Activated CD8-positive, alpha-beta T cell treated with anti-CD3 and anti-CD28 coated beads for 36 hours (primary cell): ENCODE measurements at regions not wholly inside any gene's neighbourhood (a gene's known extent, or its start where the extent isn't known, plus 50 kb on each side); places are given as distances from the start of the nearest gene placed in this dataset.
"Not testable (repeated sequence)": the region's sequence is repeated elsewhere in the genome, so short reads cannot be mapped to it uniquely, and the experiment has no call there.

Experiments
- ATAC-seq: fragments of 200-7000 bp; cut with Tn5 transposase; one replicate; pipeline ENCODE4 v1.10.0; 2021; ENCODE audit warnings: mild to moderate bottlenecking, moderate library complexity
- CTCF ChIA-PET: fragments of 350-600 bp; sonication (Branson Sonifier 250); formaldehyde crosslinking; loops from one replicate; lab custom pipeline; 2021; ENCODE audit warnings: antibody characterized with exemption; lab: Charles Lee
- POLR2A ChIA-PET: fragments of 350-600 bp; sonication (Branson Sonifier 250); formaldehyde crosslinking; loops from one replicate; lab custom pipeline; 2021; ENCODE audit warnings: antibody characterized with exemption; lab: Charles Lee
- DNase-seq: peaks from one replicate; pipeline ENCODE4 v3.0.0-alpha.2; 2020
- H3K27ac Mint-ChIP-seq: one replicate; pipeline ENCODE4 v1.8.0; 2021; ENCODE audit warnings: mild to moderate bottlenecking, mixed read lengths
- H3K27me3 Mint-ChIP-seq: one replicate; pipeline ENCODE4 v1.8.0; 2021; ENCODE audit warnings: mixed read lengths
- H3K36me3 Mint-ChIP-seq: one replicate; pipeline ENCODE4 v1.8.0; 2021; ENCODE audit warnings: low read depth, mixed read lengths
- H3K4me1 Mint-ChIP-seq: one replicate; pipeline ENCODE4 v1.8.0; 2021; ENCODE audit warnings: low read depth, mixed read lengths
- H3K4me3 Mint-ChIP-seq: one replicate; pipeline ENCODE4 v1.8.0; 2021; ENCODE audit warnings: mild to moderate bottlenecking, moderate library complexity, mixed read lengths
- H3K9me3 Mint-ChIP-seq: one replicate; pipeline ENCODE4 v1.8.0; 2021; ENCODE audit warnings: mixed read lengths
- intact Hi-C: fragments of 100-400 bp; cut with micrococcal nuclease; formaldehyde crosslinking; loops from one replicate; pipeline ENCODE4 v1.10.0; 2022
- TF ChIP-seq, protein P1 (sequence below): fragments of 200-600 bp; IDR thresholded peaks from one replicate; pipeline ENCODE4 v1.8.0; 2022; ENCODE audit warnings: antibody characterized with exemption, mild to moderate bottlenecking

DNA sequence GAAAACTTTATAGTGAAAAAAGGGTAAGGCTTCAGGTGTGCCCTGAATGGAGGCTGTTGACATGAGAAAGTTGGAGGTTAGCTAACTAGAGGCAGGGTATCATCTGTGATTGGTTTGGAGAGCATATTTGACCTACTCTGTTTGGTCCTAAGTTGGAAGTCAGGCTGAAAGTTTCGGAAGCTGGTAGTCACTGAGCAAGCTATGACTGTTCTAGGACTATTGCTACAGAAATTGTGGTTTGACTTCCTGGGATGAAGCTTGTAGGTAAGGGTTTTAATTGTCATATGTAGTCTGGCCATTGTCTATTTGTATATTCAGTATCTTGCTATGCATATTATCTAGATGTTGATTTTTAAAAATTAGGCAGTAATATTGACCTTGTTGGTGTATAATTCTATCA, 565.0 kb downstream of the TMEM135 start:
- CTCF ChIA-PET, result no interaction called here
- intact Hi-C loops, result no loop called here
- H3K27ac Mint-ChIP-seq, result no peak overlapping the region
- H3K9me3 Mint-ChIP-seq, result peaks cover 2% of the 10 kb centered on the region
- TF ChIP-seq, protein P1, sequence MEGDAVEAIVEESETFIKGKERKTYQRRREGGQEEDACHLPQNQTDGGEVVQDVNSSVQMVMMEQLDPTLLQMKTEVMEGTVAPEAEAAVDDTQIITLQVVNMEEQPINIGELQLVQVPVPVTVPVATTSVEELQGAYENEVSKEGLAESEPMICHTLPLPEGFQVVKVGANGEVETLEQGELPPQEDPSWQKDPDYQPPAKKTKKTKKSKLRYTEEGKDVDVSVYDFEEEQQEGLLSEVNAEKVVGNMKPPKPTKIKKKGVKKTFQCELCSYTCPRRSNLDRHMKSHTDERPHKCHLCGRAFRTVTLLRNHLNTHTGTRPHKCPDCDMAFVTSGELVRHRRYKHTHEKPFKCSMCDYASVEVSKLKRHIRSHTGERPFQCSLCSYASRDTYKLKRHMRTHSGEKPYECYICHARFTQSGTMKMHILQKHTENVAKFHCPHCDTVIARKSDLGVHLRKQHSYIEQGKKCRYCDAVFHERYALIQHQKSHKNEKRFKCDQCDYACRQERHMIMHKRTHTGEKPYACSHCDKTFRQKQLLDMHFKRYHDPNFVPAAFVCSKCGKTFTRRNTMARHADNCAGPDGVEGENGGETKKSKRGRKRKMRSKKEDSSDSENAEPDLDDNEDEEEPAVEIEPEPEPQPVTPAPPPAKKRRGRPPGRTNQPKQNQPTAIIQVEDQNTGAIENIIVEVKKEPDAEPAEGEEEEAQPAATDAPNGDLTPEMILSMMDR, result no peak
- ATAC-seq (no peak), DNase-seq (no peak)
- no peaks in the 10 kb centered on the region for H3K4me1 Mint-ChIP-seq
- H3K4me3 Mint-ChIP-seq, result no peak overlapping the region
- H3K36me3 Mint-ChIP-seq, result no peaks in the 10 kb centered on the region
- H3K27me3 Mint-ChIP-seq, result no peaks in the 10 kb centered on the region
- POLR2A ChIA-PET, result no interaction called here

DNA sequence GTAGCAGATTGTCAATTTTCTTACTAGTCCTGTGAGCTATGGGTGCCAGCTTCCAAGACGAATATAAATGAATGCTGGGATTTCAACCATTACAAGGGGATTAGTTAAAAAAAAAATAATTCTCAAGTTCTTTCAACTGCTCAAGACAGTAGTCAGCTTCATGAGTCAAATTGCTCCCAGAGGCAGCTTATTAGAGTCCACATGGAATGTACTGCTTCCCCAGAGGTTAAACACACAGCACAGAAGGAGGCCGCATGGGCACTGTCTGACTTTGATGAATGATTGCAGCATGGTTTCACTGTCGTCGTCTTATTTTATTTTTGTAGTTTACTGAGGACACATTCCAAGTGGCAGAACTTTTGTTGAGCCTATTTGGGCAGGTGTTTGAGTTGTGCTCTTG, 563.2 kb downstream of the TMEM135 start:
- DNase-seq (no peak), ATAC-seq (no peak)
- Mint-ChIP-seq H3K27ac (no peak overlapping the region), H3K27me3 (no peaks in the 10 kb centered on the region), H3K4me3 (no peak overlapping the region), H3K9me3 (no peaks in the 10 kb centered on the region), H3K4me1 (no peaks in the 10 kb centered on the region), H3K36me3 (no peaks in the 10 kb centered on the region)
- ChIA-PET CTCF (no interaction called here), POLR2A (no interaction called here)
- intact Hi-C loops, result no loop called here
- TF ChIP-seq, protein P1, result no peak

DNA sequence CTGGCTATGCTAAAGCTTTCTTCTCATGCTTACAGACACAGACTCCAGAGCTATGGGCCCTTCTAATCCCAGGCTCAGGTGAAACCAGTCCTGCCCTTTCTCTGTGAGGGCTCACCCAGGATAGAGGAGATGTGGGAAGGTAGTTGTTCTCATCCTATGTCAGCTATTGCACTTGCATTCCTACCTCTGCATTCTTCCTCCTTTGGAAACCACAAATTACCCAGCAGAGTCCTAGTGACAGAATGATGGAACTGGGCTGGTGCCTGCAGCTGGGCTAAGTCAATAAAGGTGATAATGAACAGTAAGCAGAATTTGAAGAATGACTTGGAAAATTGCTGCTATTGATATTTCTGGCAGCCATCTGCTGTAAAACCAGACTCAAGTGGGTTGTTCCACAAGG, 560.0 kb downstream of the TMEM135 start:
- no peaks in the 10 kb centered on the region for H3K4me1 Mint-ChIP-seq
- H3K4me3 Mint-ChIP-seq, result no peak overlapping the region
- DNase-seq (no peak), ATAC-seq (no peak)
- POLR2A ChIA-PET, result no interaction called here
- intact Hi-C loops, result no loop called here
- no peaks in the 10 kb centered on the region for H3K27me3 Mint-ChIP-seq
- H3K27ac Mint-ChIP-seq, result no peak overlapping the region
- no peaks in the 10 kb centered on the region for H3K36me3 Mint-ChIP-seq
- CTCF ChIA-PET, result no interaction called here
- TF ChIP-seq, protein P1, result no peak
- H3K9me3 Mint-ChIP-seq, result peaks cover 3% of the 10 kb centered on the region

DNA sequence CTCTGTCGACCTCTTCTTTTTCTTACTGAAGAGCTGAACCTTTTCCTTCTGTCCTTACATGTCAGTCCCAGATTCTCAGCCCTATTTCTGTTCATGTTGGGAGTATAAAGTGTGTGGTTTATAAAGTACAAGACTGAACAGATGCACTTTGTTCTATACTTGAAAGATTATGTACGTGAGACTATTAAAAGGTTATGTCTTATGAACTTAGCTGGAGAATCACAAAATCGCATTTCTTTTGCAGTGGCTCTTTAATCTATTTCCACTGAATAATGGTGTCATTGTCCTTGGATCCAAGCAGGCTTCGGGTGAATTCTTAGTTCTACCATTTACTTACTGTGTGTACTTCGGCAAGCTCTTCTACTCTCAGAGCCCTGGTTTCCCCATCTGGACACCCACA, 558.4 kb downstream of the TMEM135 start:
- Mint-ChIP-seq H3K4me1 (no peaks in the 10 kb centered on the region), H3K27me3 (no peaks in the 10 kb centered on the region), H3K9me3 (peaks cover 7% of the 10 kb centered on the region), H3K36me3 (no peaks in the 10 kb centered on the region), H3K4me3 (no peak overlapping the region), H3K27ac (no peak overlapping the region)
- ChIA-PET POLR2A (interaction anchor here (0.7 kb wide), 1 partner anchor 19 kb away, joined by 3 read pairs; no protein-coding TSS in a partner anchor), CTCF (interaction anchor here (1.1 kb wide), 1 partner anchor 13 kb away, joined by 3 read pairs; no protein-coding TSS in a partner anchor)
- TF ChIP-seq, protein P1, result no peak
- intact Hi-C loops, result no loop called here
- ATAC-seq (no peak), DNase-seq (no peak)

DNA sequence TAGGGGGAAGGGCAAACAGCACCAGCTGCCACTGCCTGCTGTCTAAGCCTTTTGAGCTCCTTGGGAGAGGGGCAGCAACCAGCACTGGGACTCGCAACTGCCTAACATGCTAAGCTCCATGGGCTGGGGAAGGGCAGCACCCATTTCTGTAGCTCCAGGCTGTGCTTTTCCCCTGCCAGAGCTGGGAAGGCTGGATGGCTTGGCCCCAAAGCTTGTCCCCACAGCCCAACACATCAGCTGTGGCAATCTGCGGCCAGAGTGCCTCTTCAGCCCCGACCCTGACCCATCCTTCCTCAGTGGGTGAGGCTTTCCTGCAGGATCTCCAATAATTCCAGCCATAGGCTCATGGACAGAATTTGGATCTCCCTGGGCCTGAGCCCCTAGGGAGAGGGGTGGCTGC, 551.3 kb downstream of the TMEM135 start:
- intact Hi-C loops, result no loop called here
- no peak for DNase-seq
- TF ChIP-seq, protein P1, result no peak

DNA sequence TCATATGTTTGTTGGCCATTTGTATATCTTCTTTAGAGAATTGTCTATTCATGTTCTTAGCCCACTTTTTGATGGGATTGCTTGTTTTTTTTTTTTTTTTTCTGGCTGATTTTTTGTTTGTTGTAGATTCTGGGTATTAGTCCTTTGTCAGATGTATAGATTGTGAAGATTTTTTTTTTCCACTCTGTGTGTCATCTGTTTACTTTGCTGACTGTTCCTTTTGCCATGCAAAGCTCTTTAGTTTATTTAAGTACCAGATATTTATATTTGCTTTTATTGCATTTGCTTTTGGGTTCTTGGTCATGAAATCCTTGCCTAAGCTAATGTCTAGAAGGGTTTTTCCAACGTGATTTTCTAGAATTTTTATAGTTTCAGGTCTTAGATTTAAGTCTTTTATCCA, 547.9 kb downstream of the TMEM135 start:
- H3K9me3 Mint-ChIP-seq, CTCF ChIA-PET, H3K27me3 Mint-ChIP-seq, ATAC-seq, DNase-seq, H3K27ac Mint-ChIP-seq, intact Hi-C loops, H3K4me3 Mint-ChIP-seq, H3K4me1 Mint-ChIP-seq, H3K36me3 Mint-ChIP-seq: not testable (repeated sequence)
- POLR2A ChIA-PET, result interaction anchor here (0.6 kb wide), 1 partner anchor 58 kb away, joined by 3 read pairs; no protein-coding TSS in a partner anchor

More for the DNA sequence above, 551.3 kb downstream of the TMEM135 start:
- Mint-ChIP-seq H3K4me1 (no peaks in the 10 kb centered on the region), H3K27ac (no peak overlapping the region), H3K9me3 (peaks cover 18% of the 10 kb centered on the region), H3K36me3 (no peaks in the 10 kb centered on the region), H3K27me3 (no peaks in the 10 kb centered on the region), H3K4me3 (no peak overlapping the region)
- no peak for ATAC-seq
- ChIA-PET CTCF (no interaction called here), POLR2A (no interaction called here)
